Left colon (tissue), 2 donors: ENCODE measurements at regions not wholly inside any gene's neighbourhood (a gene's known extent, or its start where the extent isn't known, plus 50 kb on each side); places are given as distances from the start of the nearest gene placed in this dataset.
"Not testable (repeated sequence)": the region's sequence is repeated elsewhere in the genome, so short reads cannot be mapped to it uniquely, and the experiment has no call there.

Source experiments
- ATAC-seq: fragments of 200-7000 bp; cut with Tn5 transposase; one replicate; pipeline ENCODE4 v1.9.1; 2020; ENCODE audit warnings: mild to moderate bottlenecking, moderate library complexity
- DNase-seq, 2 donors: peaks; one replicate each; pipeline ENCODE4 v3.0.0-alpha.2; 2020
- intact Hi-C, 2 donors: fragments of 100-400 bp; cut with DNase I in 1 of 2; cut with micrococcal nuclease in 1 of 2; formaldehyde crosslinking; loops; one replicate each; pipeline versions ENCODE4 v1.11.2 to v1.14.0; 2022; cut with DNase I, micrococcal nuclease
- donor health status: DM: no; HTN: no; CAD: no.
- donor health status: DM: yes; HTN: yes; CAD: no.

- DNase-seq (no peak), ATAC-seq (no peak)
- intact Hi-C loops, result no loop called here
Observed at GRCh38 chr5:23451156-23451555, 56.3 kb upstream of the PRDM9 start.

DNA sequence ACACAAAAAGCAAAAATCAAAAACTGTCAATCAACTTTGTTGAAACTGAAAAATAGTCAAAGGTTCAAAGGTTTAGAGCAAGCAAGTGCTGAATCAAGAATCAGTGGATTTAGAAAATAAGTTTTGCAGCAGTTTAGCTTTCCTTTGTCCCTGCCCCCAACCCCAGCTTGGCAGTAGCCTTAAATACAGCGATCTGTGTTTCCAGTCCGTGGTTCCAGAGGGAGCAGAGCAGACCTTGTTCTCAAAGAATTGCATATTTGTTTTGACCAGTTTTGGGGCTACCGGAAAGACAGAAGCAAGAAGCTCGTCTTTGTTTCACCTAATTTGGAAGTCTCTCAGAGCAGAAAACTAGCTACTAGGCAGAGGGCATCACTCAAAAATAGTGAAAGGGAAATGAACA, 57.2 kb upstream of the PRDM9 start:
- no peak for ATAC-seq
- DNase-seq, result no peak
- intact Hi-C loops, result no loop called here

DNA sequence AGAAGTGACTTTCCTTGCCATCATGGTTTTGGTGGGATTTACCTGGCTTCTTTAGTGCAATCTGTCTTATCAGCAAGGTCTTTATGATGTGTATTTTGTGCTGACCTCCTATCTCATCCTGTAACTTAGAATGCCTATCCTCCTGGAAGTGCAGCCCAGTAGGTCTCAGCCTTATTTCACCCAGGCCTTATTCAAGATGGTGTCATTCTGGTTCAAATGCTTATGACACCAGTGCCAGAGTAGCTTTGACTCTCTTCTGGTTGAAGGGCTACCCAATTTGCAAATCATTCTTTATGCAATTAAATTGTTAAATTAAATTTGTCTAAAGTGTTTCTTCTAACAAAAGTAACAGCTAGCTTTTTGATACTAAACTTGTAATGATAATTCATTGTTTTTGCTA, 58.8 kb upstream of the PRDM9 start:
- intact Hi-C loops, result no loop called here
- DNase-seq (no peak), ATAC-seq (no peak)

DNA sequence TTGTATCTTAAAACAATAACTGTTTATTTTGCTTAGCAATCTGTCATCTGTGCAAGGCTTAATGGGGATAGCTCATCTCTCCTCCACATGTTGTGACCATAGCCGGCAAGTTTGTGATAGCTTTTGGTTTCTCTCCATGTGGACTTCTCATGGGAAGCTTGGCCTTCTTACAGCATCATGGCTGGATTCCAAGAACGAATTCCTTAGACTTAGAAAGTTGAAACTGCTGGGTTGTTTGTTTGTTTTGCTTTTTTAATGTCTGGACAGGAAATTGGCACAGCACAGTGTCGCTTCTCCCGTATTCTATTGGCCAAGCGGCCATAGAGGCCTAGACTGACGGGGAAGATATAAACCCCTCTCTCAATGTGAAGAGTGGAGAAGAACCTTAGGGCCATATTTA, 61.0 kb upstream of the PRDM9 start:
- DNase-seq (no peak), ATAC-seq (no peak)
- intact Hi-C loops, result no loop called here

DNA sequence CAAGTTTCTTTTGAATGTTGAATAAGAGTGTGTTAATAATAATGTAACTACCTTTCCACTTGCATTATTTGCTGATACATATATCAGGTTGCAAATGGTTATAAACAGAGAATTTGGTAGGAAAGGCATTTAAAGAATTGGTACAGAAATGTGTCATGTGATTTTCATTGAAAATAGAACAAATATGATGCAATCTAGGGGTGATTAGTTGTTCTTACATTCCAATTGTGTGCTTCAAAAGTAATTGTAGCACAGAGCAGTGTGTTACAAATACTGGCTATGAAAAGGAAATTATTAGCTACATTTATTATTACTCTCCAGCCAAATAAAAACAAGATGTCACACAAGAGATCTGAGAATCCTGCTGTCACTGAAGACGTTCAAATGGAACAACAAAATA, 61.8 kb upstream of the PRDM9 start:
- DNase-seq (no peak), ATAC-seq (no peak)
- intact Hi-C loops, result no loop called here

GRCh38 chr5:23440703-23441102, 66.7 kb upstream of the PRDM9 start:
- DNase-seq, result no peak
- no peak for ATAC-seq
- intact Hi-C loops, result no loop called here

- ATAC-seq, result no peak
- DNase-seq, result no peak
- intact Hi-C loops, result no loop called here
Observed at GRCh38 chr5:23437011-23437410, 70.4 kb upstream of the PRDM9 start.

DNA sequence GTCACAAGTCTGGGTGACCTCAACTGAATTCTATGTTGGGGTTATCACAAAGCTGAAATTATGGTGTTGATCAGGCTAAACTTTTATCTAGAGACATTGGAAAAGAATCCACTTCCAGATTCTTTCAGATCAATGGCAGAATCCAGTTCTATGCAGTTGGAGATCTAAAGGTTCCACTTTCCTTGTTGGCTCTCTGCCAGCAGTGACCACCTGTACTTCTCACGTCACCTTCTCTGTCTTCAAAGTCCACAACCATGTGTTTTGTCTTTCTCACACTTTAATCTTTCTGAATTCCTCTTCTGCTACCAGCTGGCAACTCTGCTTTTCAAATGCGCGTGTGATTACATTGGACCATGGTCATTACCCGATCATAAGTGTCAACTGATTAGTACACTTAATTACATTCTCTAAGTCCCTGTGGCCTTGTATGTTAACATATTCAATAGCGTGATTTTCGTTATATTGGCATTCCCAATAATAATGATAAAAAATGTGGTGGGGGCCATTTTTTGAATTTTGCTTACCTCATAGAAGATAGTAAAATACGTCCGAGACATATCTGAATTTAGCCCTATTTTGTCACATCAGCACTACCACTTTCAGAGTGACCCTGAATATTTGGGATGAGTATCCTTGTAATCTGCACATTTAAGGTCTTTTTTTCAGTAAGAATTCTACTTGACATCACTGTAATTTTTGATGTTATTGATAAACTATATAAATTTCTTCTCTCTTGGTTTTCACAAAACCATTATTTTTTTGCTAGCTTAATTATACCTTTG, 73.7 kb upstream of the PRDM9 start:
- intact Hi-C loops, result no loop called here

DNA sequence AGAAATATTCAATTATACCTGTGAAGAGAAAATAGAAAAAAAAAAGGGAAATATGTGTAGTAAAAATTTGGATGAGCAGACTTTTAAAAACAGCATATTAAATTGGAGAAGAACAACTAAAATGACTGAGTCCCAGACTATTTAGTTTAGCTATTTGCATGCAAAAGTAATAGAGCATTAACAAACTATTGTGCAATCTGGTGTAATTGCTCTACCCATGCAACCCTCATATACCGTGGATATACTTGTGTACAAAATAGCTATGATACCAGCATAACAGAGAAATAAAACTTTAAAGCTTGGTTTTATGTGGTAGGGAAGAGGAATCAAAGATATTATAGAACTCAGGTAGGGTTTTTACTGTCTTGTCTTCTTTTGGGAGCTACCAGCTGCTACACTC, 78.7 kb upstream of the PRDM9 start:
- intact Hi-C loops, result no loop called here
- no peak for DNase-seq
- ATAC-seq, result no peak

More for the DNA sequence above, 73.7 kb upstream of the PRDM9 start:
- ATAC-seq, result no peak
- no peak for DNase-seq

DNA sequence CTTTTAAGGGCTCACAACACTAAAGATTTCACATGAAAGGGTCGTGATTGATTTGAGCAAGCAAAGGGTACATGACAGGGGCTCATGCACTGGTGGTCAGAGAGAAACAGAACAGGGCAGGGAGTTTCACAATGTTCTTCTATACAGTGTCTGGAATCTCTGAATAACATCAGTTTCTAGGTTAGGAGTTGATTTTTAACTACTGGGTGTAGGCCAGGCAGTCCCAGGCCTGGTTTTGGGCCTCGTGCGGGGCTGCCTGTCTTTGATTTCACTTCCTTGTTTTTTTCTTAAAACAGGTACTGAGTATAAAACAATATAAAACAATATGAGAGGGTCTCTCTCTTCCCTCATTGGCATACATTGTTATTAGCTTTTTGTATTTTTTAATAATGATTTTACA, 87.2 kb upstream of the PRDM9 start:
- DNase-seq, intact Hi-C loops, ATAC-seq: not testable (repeated sequence)

GRCh38 chr5:23419115-23419514, 88.3 kb upstream of the PRDM9 start:
- intact Hi-C loops, result no loop called here
- ATAC-seq, result no peak
- DNase-seq, result no peak

DNA sequence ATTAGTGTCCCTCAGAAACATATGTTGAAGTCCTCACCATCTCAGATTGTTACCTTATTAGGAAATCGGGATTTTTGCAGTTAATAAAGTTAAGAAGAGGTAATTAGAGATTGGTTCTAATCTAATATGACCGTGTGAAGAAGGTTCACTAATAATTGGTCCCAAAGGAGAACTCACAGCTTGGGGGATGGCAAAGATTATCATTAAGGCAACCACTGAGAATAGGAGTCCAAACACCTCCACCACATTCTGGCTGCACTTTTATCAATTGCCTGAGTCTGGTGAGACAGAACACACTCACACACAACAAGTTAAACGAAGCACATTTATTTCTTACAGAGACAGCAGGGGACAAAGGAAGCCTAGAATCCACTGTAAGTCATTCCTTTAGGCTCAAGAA, 94.9 kb upstream of the PRDM9 start:
- DNase-seq, result no peak
- intact Hi-C loops, result no loop called here

GRCh38 chr5:23411994-23412393, 95.4 kb upstream of the PRDM9 start:
- ATAC-seq, result no peak
- intact Hi-C loops, result no loop called here

More for the DNA sequence above, 94.9 kb upstream of the PRDM9 start:
- no peak for ATAC-seq

GRCh38 chr5:23411200-23411599, 96.2 kb upstream of the PRDM9 start:
- intact Hi-C loops, result no loop called here
- ATAC-seq (no peak), DNase-seq (no peak)

More at GRCh38 chr5:23411994-23412393, 95.4 kb upstream of the PRDM9 start:
- no peak for DNase-seq

DNA sequence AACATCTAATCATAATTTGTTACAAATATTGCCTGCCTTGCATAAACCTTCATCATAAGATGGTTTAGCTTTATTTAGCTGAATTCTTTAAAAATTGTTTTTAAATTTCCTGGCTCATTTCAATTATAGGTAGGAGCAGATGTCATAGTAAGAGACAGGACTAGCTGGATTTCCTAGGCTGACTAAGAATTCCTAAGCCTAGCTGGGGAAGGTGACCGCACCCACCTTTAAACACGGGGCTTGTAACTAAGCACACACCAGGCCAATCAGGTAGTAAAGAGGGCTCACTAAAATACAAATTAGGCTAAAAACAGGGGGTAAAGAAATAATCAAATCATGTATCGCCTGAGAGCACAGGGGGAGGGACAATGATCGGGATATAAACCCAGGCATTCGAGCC, 96.6 kb upstream of the PRDM9 start:
- ATAC-seq, DNase-seq, intact Hi-C loops: not testable (repeated sequence)

DNA sequence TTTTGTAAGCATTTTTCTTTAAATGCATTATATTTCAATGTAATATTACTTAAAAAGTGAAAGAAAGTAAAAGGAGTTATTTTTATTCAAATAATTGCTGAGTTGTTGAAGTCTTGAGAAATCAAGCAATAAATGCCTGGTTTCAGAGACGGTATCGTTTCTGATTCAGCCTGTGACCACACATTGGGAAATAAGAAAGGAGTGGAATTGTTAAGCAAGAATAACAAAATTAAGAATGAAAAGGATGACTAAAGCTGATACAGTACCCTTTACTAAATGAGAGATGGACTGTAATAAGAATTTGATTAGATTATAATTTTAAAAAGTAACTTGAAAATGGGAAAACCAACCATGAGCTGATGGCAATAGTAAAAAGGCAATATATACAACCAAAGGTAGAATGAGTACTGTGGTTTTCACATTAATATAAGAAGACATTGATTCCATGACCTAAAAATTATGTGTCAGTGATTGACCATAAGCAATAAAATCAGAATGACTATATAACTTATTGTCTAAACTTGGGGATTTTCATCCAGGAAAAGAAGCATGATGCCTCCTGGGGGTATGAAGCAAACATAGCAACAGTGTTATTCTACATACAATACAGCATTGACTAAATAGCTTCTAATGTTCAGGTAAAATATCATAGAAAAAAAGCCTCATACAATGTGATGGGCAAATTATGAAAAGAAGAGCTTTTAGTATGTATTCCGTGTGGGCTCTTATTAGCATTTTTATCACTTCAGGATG, 101.9 kb upstream of the PRDM9 start:
- DNase-seq (no peak), ATAC-seq (no peak)
- intact Hi-C loops, result no loop called here

DNA sequence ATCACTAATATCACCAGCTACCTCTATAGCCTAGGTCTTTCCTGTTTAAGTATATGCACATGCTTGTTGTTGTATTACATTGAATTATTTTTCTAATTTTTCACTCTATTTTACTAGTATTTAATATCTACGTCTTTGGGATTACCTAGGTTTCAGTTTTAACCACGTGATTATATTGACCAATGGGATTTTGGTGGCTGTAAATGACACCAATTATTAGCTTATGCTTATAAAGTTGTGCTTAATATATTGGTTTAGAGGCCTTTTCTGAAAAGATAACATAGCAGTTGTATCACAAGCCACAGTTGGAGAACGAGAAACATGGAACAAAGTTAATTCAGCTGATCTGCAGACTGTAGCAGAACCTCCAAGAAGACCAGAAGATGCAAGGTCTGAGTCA, 104.8 kb upstream of the PRDM9 start:
- intact Hi-C loops, result no loop called here
- no peak for ATAC-seq
- no peak for DNase-seq

- ATAC-seq (no peak), DNase-seq (no peak)
- intact Hi-C loops, result no loop called here
Observed at GRCh38 chr5:23400951-23401350, 106.5 kb upstream of the PRDM9 start.

DNA sequence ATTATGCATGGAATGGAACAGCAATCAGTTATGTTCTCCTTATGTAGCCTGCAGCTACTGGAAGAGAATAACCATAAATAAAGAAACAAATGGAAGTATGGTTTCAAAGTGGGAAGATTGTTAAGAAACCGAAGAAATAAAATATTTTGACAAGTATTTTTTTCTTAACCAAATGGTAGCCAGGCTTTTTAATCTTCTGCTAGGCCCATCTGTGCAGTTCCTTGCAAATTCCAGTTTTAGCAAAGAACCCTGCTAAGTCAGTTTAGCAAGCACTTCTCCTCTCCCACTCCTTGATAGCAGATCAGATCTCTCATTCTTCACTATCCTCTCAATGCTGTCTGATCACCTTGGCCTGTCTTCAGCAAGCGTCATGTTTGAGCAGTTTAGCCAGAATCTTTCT, 111.1 kb upstream of the PRDM9 start:
- ATAC-seq (no peak), DNase-seq (no peak)
- intact Hi-C loops, result no loop called here

DNA sequence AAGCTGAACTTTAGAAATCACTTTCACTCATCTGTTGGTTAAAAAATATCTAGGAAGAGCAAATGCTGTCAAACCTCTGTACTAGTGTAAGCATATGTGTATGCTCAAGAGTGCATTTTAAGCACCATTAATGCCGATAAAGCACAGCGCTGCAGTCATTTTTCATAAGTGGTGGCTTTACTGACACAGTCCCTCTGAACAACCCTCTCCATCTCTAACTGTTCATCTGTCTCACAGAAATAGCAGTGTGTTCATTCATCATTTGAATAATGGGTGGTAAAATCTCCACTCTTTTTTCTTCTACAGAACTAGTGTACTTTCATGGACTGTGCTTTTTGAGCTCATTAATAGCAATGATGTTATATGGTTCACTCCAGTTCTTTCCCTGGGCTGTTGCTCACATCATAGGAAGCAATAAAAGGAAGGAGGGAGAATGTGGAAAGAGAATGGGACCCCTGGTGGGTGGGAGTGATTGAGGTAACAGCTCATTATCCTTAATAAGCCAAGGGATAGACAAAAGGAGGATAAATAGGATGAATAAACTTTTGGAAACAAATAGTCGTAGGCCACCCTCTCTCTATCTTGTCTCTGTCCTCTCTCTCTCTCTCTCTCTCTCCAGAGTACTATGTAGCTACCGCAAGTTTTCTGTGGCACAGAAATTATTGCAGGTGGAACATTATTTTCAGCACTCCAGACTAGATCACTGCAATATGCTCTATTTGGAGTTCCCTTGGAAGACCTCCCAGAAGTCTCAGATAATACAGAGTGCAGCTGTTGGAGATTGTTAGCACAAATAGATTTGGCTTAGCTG, 117.9 kb upstream of the PRDM9 start:
- no peak for ATAC-seq
- intact Hi-C loops, result no loop called here
- no peak for DNase-seq
